OCI-LY7 (cell line): ENCODE measurements at regions not wholly inside any gene's neighbourhood (a gene's known extent, or its start where the extent isn't known, plus 50 kb on each side); places are given as distances from the start of the nearest gene placed in this dataset.

Experiments
- BruUV-seq: library from RNA; stranded (reverse); fragments of 400-500 nt; replicated peaks from 2 replicates; lab custom pipeline; 2021; lab: Mats Ljungman, UMichigan
- CTCF ChIA-PET: fragments of 300-600 bp; sonication (Branson Sonifier 250); formaldehyde crosslinking; loops from one replicate; lab custom pipeline; 2022; ENCODE audit warnings: antibody characterized with exemption; ENCODE audit not compliant: unreplicated experiment; lab: Charles Lee
- POLR2A ChIA-PET: fragments of 300-600 bp; sonication (Branson Sonifier 250); formaldehyde crosslinking; loops from one replicate; lab custom pipeline; 2022; ENCODE audit warnings: antibody characterized with exemption; lab: Charles Lee
- DNase-seq: peaks from one replicate; pipeline ENCODE4 v3.0.0-alpha.2; 2015; ENCODE audit warnings: low spot score
- H2AFZ ChIP-seq: fragments of 200-600 bp; sonication (generic), shearing (Covaris generic); 2 replicates; pipeline ENCODE4 v1.6.1; 2014; ENCODE audit warnings: mild to moderate bottlenecking, antibody characterized with exemption, low read length, moderate library complexity
- H3K27ac ChIP-seq: fragments of 200-600 bp; sonication (generic); 2 replicates; pipeline ENCODE4 v1.5.1; 2014; ENCODE audit warnings: mixed run types, low read depth, mild to moderate bottlenecking, moderate library complexity, low read length, inconsistent platforms; ENCODE audit not compliant: poor library complexity, severe bottlenecking
- H3K36me3 ChIP-seq: fragments of 200-600 bp; sonication (generic); 2 replicates; pipeline ENCODE4 v1.6.1; 2014; ENCODE audit warnings: mild to moderate bottlenecking, antibody characterized with exemption, low read length, moderate library complexity, mixed read lengths; ENCODE audit not compliant: insufficient read depth
- H3K4me1 ChIP-seq: fragments of 200-600 bp; sonication (generic); 2 replicates; pipeline ENCODE4 v1.5.1; 2014; ENCODE audit warnings: mild to moderate bottlenecking, low read length; ENCODE audit not compliant: insufficient read depth, poor library complexity, severe bottlenecking
- H3K4me2 ChIP-seq: fragments of 200-600 bp; sonication (generic); 2 replicates; pipeline ENCODE4 v1.6.1; 2014; ENCODE audit warnings: mild to moderate bottlenecking, low read length
- H3K4me3 ChIP-seq: fragments of 200-600 bp; sonication (generic); 2 replicates; pipeline ENCODE4 v1.5.1; 2014; ENCODE audit warnings: mild to moderate bottlenecking, low read depth, low read length; ENCODE audit not compliant: poor library complexity, severe bottlenecking
- H3K79me2 ChIP-seq: fragments of 200-600 bp; sonication (generic); 2 replicates; pipeline ENCODE4 v1.6.1; 2016; ENCODE audit warnings: low read depth, mild to moderate bottlenecking, low read length, moderate library complexity, mixed read lengths; ENCODE audit not compliant: insufficient read depth
- H3K9me2 ChIP-seq: fragments of 200-600 bp; sonication (generic); 2 replicates; pipeline ENCODE4 v1.6.1; 2016; ENCODE audit warnings: mild to moderate bottlenecking, low read length, mixed read lengths; ENCODE audit not compliant: insufficient read depth
- H3K9me3 ChIP-seq: fragments of 200-600 bp; sonication (generic); 2 replicates; pipeline ENCODE4 v1.6.1; 2014; ENCODE audit warnings: mild to moderate bottlenecking, mixed run types, low read length, mixed read lengths
- H4K20me1 ChIP-seq: fragments of 200-600 bp; sonication (generic); 2 replicates; pipeline ENCODE4 v1.6.1; 2014; ENCODE audit warnings: mild to moderate bottlenecking, antibody characterized with exemption, low read length, moderate library complexity, mixed read lengths; ENCODE audit not compliant: insufficient read depth
- CTCF ChIP-seq: fragments of 200-600 bp; sonication (generic); conservative IDR thresholded peaks from 2 replicates; pipeline ENCODE4 v1.5.1; 2014; ENCODE audit warnings: mild to moderate bottlenecking, antibody characterized with exemption, low read length, moderate library complexity, mixed read lengths
- EZH2phosphoT487 ChIP-seq: fragments of 200-600 bp; sonication (generic); IDR thresholded peaks from 2 replicates; pipeline ENCODE4 v1.6.1; 2018; ENCODE audit warnings: low read depth, borderline replicate concordance, mild to moderate bottlenecking, mixed run types, antibody characterized with exemption, low read length, moderate library complexity, mixed read lengths
- intact Hi-C: fragments of 100-400 bp; cut with micrococcal nuclease; formaldehyde crosslinking; loops from one replicate; pipeline ENCODE4 v1.10.0; 2022; ENCODE audit not compliant: unreplicated experiment

DNA sequence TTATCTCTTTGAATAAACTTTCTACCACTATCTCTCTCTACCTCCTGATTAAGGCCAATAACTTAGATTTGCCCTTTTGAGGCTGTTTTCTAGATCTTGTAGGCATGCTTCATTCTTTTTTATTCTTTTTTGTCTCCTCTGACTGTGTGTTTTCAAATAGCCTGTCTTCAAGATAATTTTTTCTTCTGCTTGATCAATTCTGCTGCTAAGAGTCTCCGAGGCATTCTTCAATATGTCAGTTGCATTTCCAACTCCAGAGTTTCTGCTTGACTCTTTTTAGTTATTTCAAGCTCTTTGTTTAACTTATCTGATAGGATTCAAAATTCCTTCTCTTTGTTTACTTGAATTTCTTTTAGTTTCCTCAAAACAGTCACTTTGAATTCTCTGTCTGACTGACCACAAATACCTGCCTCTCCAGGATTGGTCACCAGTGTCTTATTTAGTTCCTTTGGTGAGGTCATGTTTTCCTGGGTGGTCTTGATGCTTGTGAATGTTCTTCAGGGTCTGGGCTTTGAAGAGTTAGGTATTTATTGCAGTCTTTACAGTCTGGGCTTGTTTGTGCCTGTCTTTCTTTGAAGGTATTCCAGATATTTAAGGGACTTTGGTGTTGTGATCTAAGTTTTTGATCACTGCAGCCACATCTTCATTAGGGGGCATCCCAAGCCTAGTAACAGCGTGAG, 197.3 kb upstream of the STK17B start:
- no peak overlapping the region for H3K4me2 ChIP-seq
- CTCF ChIA-PET, result no interaction called here
- no peak for DNase-seq
- no peaks in the 10 kb centered on the region for H3K79me2 ChIP-seq
- POLR2A ChIA-PET, result interaction anchor here (0.5 to 0.6 kb wide), 2 partner anchors 87 to 256 kb away, joined by 3 to 6 read pairs; no protein-coding TSS in a partner anchor
- BruUV-seq, result no TSS peak
- no peak overlapping the region for H2AFZ ChIP-seq
- no peaks in the 10 kb centered on the region for H3K36me3 ChIP-seq
- TF ChIP-seq CTCF (no peak), EZH2phosphoT487 (no peak)
- intact Hi-C loops, result no loop called here
- H3K27ac ChIP-seq, result no peak overlapping the region
- H3K9me3 ChIP-seq, result no peaks in the 10 kb centered on the region
- H3K4me3 ChIP-seq, result no peak overlapping the region
- no peaks in the 10 kb centered on the region for H3K9me2 ChIP-seq
- H4K20me1 ChIP-seq, result no peaks in the 10 kb centered on the region
- H3K4me1 ChIP-seq, result no peaks in the 10 kb centered on the region

- CTCF ChIA-PET, result no interaction called here
- H4K20me1 ChIP-seq, result no peaks in the 10 kb centered on the region
- no peaks in the 10 kb centered on the region for H3K9me3 ChIP-seq
- no peak overlapping the region for H3K4me2 ChIP-seq
- H3K4me3 ChIP-seq, result no peak overlapping the region
- no peaks in the 10 kb centered on the region for H3K79me2 ChIP-seq
- no TSS peak for BruUV-seq
- H3K27ac ChIP-seq, result no peak overlapping the region
- no peak for DNase-seq
- POLR2A ChIA-PET, result no interaction called here
- no peaks in the 10 kb centered on the region for H3K9me2 ChIP-seq
- no peaks in the 10 kb centered on the region for H3K36me3 ChIP-seq
- H2AFZ ChIP-seq, result no peak overlapping the region
- H3K4me1 ChIP-seq, result no peaks in the 10 kb centered on the region
- intact Hi-C loops, result no loop called here
- TF ChIP-seq EZH2phosphoT487 (no peak), CTCF (no peak)
Measured at GRCh38 chr2:196369967-196370366, 198.6 kb upstream of the STK17B start.

DNA sequence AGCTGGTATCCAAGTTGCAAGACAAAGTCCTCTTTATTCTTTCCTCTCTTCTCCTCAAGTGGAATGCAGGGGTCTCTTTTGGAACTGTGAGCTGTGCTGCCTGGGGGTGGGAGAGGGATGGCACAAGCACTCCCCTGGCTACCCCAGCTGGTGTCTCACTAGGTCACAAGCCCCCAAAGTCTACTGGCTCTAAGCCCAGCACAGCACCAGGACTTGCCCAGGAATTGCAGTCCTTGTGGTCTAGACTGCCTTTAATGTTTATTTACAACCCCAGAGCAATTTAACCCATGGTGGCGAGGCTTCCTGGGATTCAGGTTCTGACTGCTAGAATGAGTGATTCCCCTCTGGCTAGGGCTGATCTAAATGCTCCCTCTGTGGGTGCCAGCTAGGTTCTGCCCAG, 199.0 kb upstream of the STK17B start:
- no peak overlapping the region for H3K4me3 ChIP-seq
- no peaks in the 10 kb centered on the region for H4K20me1 ChIP-seq
- ChIA-PET CTCF (no interaction called here), POLR2A (interaction anchor here (1.7 kb wide), 1 partner anchor 8 kb away, joined by 5 read pairs; no protein-coding TSS in a partner anchor)
- no peaks in the 10 kb centered on the region for H3K79me2 ChIP-seq
- H3K9me3 ChIP-seq, result no peaks in the 10 kb centered on the region
- no peak overlapping the region for H3K4me2 ChIP-seq
- H3K4me1 ChIP-seq, result no peaks in the 10 kb centered on the region
- H3K36me3 ChIP-seq, result no peaks in the 10 kb centered on the region
- H2AFZ ChIP-seq, result no peak overlapping the region
- H3K27ac ChIP-seq, result no peak overlapping the region
- no peaks in the 10 kb centered on the region for H3K9me2 ChIP-seq
- intact Hi-C loops, result no loop called here
- TF ChIP-seq EZH2phosphoT487, result no peak
- no peak for TF ChIP-seq CTCF
- no peak for DNase-seq
- no TSS peak for BruUV-seq
